GM12872 (cell line): ENCODE measurements at regions not wholly inside any gene's neighbourhood (a gene's known extent, or its start where the extent isn't known, plus 50 kb on each side); places are given as distances from the start of the nearest gene placed in this dataset.

Experiments
- CTCF ChIP-seq: IDR thresholded peaks from 3 replicates; pipeline ENCODE4 v1.5.1; 2011; ENCODE audit warnings: low read depth, mild to moderate bottlenecking, low read length, moderate library complexity; ENCODE audit not compliant: insufficient read depth

GRCh38 chr10:47144525-47144924, 155.5 kb upstream of the GDF10 start:
- no peak for TF ChIP-seq CTCF

GRCh38 chr10:47145290-47145934, 154.6 kb upstream of the GDF10 start:
- no peak for TF ChIP-seq CTCF

- no peak for TF ChIP-seq CTCF
Observed at GRCh38 chr10:47146572-47146971, 153.4 kb upstream of the GDF10 start.

- no peak for TF ChIP-seq CTCF
Observed at GRCh38 chr10:47147186-47147585, 152.8 kb upstream of the GDF10 start.

- TF ChIP-seq CTCF = no peak
Observed at GRCh38 chr10:47150581-47150980, 149.4 kb upstream of the GDF10 start.

- no peak for TF ChIP-seq CTCF
Observed at GRCh38 chr10:47151920-47152319, 148.1 kb upstream of the GDF10 start.

- peak; percentile 43; the same call in 1 of the 3 replicates for TF ChIP-seq CTCF
Observed at GRCh38 chr10:47152861-47153349, 147.1 kb upstream of the GDF10 start.

GRCh38 chr10:47154762-47155161, 145.2 kb upstream of the GDF10 start:
- TF ChIP-seq CTCF = no peak
